GM23338 (cell line): ENCODE measurements at regions not wholly inside any gene's neighbourhood (a gene's known extent, or its start where the extent isn't known, plus 50 kb on each side); places are given as distances from the start of the nearest gene placed in this dataset.

ENCODE experiments used
- ATAC-seq: fragments of 200-7000 bp; cut with Tn5 transposase; 3 replicates; pipeline ENCODE4 v1.9.1; 2020
- DNase-seq: peaks from one replicate; pipeline ENCODE4 v3.0.0-alpha.2; 2015; ENCODE audit warnings: low spot score
- H2AFZ ChIP-seq: fragments of 200-600 bp; sonication (generic); 2 replicates; pipeline ENCODE4 v1.8.0; 2016; ENCODE audit warnings: antibody characterized with exemption, mild to moderate bottlenecking, moderate library complexity
- H3F3A ChIP-seq: fragments of 200-600 bp; sonication (generic); replicated peaks from 2 replicates; pipeline ENCODE4 v1.8.0; 2017; ENCODE audit warnings: antibody characterized with exemption, mixed run types, low read depth
- H3K27ac ChIP-seq: fragments of 200-600 bp; sonication (generic); 2 replicates; pipeline ENCODE4 v1.6.1; 2016; ENCODE audit warnings: low read depth
- H3K27me3 ChIP-seq: fragments of 200-600 bp; sonication (generic); 2 replicates; pipeline ENCODE4 v1.8.0; 2016; ENCODE audit warnings: mild to moderate bottlenecking, mixed run types, moderate library complexity; ENCODE audit not compliant: insufficient read depth
- H3K36me3 ChIP-seq: fragments of 200-600 bp; sonication (generic); 2 replicates; pipeline ENCODE4 v1.8.0; 2016; ENCODE audit warnings: mild to moderate bottlenecking; ENCODE audit not compliant: insufficient read depth
- H3K4me1 ChIP-seq: fragments of 200-600 bp; sonication (generic); 2 replicates; pipeline ENCODE4 v1.8.0; 2016; ENCODE audit warnings: mild to moderate bottlenecking, moderate library complexity; ENCODE audit not compliant: insufficient read depth
- H3K4me2 ChIP-seq: fragments of 200-600 bp; sonication (generic); 2 replicates; pipeline ENCODE4 v1.7.1; 2017; ENCODE audit warnings: mixed run types
- H3K4me3 ChIP-seq: fragments of 200-600 bp; sonication (generic); 2 replicates; pipeline ENCODE4 v1.6.1; 2016; ENCODE audit warnings: mixed run types
- H3K79me2 ChIP-seq: fragments of 200-600 bp; sonication (generic); replicated peaks from 2 replicates; pipeline ENCODE4 v1.8.0; 2017; ENCODE audit warnings: mild to moderate bottlenecking; ENCODE audit not compliant: insufficient read depth
- H3K9me2 ChIP-seq: fragments of 200-600 bp; sonication (generic); 2 replicates; pipeline ENCODE4 v1.8.0; 2017; ENCODE audit not compliant: insufficient read depth
- H4K20me1 ChIP-seq: fragments of 200-600 bp; sonication (generic); replicated peaks from 2 replicates; pipeline ENCODE4 v1.8.0; 2017; ENCODE audit warnings: mild to moderate bottlenecking; ENCODE audit not compliant: insufficient read depth
- H3K27ac Mint-ChIP-seq: 2 replicates; pipeline ENCODE4 v1.8.0; 2020; ENCODE audit warnings: inconsistent platforms, mild to moderate bottlenecking, moderate library complexity, mixed read lengths
- H3K27me3 Mint-ChIP-seq: 3 replicates; pipeline ENCODE4 v1.8.0; 2022; ENCODE audit warnings: low read depth, mild to moderate bottlenecking, moderate library complexity, mixed read lengths, inconsistent platforms; ENCODE audit not compliant: insufficient read depth, poor library complexity
- H3K36me3 Mint-ChIP-seq: 3 replicates; pipeline ENCODE4 v1.8.0; 2021; ENCODE audit warnings: low read depth, mild to moderate bottlenecking, inconsistent platforms, moderate library complexity, mixed read lengths
- H3K4me1 Mint-ChIP-seq: 3 replicates; pipeline ENCODE4 v1.8.0; 2020; ENCODE audit warnings: mild to moderate bottlenecking, inconsistent platforms, mixed read lengths
- H3K4me3 Mint-ChIP-seq: 3 replicates; pipeline ENCODE4 v1.8.0; 2021; ENCODE audit warnings: moderate library complexity, mild to moderate bottlenecking, inconsistent platforms, mixed read lengths
- H3K9me3 Mint-ChIP-seq: 3 replicates; pipeline ENCODE4 v1.8.0; 2020; ENCODE audit warnings: moderate library complexity, mild to moderate bottlenecking, inconsistent platforms, mixed read lengths
- EZH2 ChIP-seq: fragments of 200-600 bp; sonication (generic); IDR thresholded peaks from one replicate; pipeline ENCODE4 v1.8.0; 2017; ENCODE audit warnings: antibody characterized with exemption, mild to moderate bottlenecking, low read depth; ENCODE audit not compliant: unreplicated experiment
- EZH2phosphoT487 ChIP-seq: fragments of 200-600 bp; sonication (generic); IDR thresholded peaks from one replicate; pipeline ENCODE4 v1.8.1; 2018; ENCODE audit warnings: antibody characterized with exemption; ENCODE audit not compliant: unreplicated experiment
- JUNB ChIP-seq: IDR thresholded peaks from one replicate; pipeline ENCODE4 v1.6.1; 2016; ENCODE audit warnings: antibody characterized with exemption; ENCODE audit not compliant: unreplicated experiment
- ZNF114 ChIP-seq: fragments of 250-450 bp; sonication (Bioruptor Pico); IDR thresholded peaks from 2 replicates; pipeline ENCODE4 v1.5.0; 2020; ENCODE audit warnings: mild to moderate bottlenecking, moderate library complexity
- TF ChIP-seq, protein P1 (sequence below): fragments of 250-450 bp; sonication (Bioruptor Pico); IDR thresholded peaks from 2 replicates; pipeline ENCODE4 v1.5.0; 2020; ENCODE audit warnings: mild to moderate bottlenecking, moderate library complexity

- H3K36me3 Mint-ChIP-seq = no peaks in the 10 kb centered on the region
- DNase-seq (no peak), ATAC-seq (no peak)
- no peaks in the 10 kb centered on the region for H3K27me3 Mint-ChIP-seq
- H3K4me1 Mint-ChIP-seq = peaks cover 3% of the 10 kb centered on the region; the same call in 1 of the 3 replicates
- Histone ChIP-seq H3K4me3 (no peak overlapping the region), H3K9me2 (no peaks in the 10 kb centered on the region), H3K79me2 (no peaks in the 10 kb centered on the region), H3K4me2 (no peak overlapping the region), H2AFZ (no peak overlapping the region), H3K4me1 (no peaks in the 10 kb centered on the region), H3K27ac (no peak overlapping the region), H3K27me3 (no peaks in the 10 kb centered on the region), H3F3A (no peaks in the 10 kb centered on the region), H3K36me3 (no peaks in the 10 kb centered on the region; the same call in 1 of the 2 replicates), H4K20me1 (no peaks in the 10 kb centered on the region)
- H3K27ac Mint-ChIP-seq = no peak overlapping the region
- no peak overlapping the region for H3K4me3 Mint-ChIP-seq
- H3K9me3 Mint-ChIP-seq = peaks cover 8% of the 10 kb centered on the region; the same call in 1 of the 3 replicates
- TF ChIP-seq ZNF114 (CRISPR knock-in tag) (no peak), EZH2phosphoT487 (no peak)
- TF ChIP-seq, protein P1, sequence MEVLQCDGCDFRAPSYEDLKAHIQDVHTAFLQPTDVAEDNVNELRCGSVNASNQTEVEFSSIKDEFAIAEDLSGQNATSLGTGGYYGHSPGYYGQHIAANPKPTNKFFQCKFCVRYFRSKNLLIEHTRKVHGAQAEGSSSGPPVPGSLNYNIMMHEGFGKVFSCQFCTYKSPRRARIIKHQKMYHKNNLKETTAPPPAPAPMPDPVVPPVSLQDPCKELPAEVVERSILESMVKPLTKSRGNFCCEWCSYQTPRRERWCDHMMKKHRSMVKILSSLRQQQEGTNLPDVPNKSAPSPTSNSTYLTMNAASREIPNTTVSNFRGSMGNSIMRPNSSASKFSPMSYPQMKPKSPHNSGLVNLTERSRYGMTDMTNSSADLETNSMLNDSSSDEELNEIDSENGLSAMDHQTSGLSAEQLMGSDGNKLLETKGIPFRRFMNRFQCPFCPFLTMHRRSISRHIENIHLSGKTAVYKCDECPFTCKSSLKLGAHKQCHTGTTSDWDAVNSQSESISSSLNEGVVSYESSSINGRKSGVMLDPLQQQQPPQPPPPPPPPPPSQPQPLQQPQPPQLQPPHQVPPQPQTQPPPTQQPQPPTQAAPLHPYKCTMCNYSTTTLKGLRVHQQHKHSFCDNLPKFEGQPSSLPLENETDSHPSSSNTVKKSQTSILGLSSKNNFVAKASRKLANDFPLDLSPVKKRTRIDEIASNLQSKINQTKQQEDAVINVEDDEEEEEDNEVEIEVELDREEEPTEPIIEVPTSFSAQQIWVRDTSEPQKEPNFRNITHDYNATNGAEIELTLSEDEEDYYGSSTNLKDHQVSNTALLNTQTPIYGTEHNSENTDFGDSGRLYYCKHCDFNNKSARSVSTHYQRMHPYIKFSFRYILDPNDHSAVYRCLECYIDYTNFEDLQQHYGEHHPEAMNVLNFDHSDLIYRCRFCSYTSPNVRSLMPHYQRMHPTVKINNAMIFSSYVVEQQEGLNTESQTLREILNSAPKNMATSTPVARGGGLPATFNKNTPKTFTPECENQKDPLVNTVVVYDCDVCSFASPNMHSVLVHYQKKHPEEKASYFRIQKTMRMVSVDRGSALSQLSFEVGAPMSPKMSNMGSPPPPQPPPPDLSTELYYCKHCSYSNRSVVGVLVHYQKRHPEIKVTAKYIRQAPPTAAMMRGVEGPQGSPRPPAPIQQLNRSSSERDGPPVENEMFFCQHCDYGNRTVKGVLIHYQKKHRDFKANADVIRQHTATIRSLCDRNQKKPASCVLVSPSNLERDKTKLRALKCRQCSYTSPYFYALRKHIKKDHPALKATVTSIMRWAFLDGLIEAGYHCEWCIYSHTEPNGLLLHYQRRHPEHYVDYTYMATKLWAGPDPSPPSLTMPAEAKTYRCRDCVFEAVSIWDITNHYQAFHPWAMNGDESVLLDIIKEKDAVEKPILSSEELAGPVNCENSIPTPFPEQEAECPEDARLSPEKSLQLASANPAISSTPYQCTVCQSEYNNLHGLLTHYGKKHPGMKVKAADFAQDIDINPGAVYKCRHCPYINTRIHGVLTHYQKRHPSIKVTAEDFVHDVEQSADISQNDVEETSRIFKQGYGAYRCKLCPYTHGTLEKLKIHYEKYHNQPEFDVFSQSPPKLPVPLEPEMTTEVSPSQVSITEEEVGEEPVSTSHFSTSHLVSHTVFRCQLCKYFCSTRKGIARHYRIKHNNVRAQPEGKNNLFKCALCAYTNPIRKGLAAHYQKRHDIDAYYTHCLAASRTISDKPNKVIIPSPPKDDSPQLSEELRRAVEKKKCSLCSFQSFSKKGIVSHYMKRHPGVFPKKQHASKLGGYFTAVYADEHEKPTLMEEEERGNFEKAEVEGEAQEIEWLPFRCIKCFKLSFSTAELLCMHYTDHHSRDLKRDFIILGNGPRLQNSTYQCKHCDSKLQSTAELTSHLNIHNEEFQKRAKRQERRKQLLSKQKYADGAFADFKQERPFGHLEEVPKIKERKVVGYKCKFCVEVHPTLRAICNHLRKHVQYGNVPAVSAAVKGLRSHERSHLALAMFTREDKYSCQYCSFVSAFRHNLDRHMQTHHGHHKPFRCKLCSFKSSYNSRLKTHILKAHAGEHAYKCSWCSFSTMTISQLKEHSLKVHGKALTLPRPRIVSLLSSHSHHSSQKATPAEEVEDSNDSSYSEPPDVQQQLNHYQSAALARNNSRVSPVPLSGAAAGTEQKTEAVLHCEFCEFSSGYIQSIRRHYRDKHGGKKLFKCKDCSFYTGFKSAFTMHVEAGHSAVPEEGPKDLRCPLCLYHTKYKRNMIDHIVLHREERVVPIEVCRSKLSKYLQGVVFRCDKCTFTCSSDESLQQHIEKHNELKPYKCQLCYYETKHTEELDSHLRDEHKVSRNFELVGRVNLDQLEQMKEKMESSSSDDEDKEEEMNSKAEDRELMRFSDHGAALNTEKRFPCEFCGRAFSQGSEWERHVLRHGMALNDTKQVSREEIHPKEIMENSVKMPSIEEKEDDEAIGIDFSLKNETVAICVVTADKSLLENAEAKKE (CRISPR knock-in tag) = no peak
Measured at GRCh38 chr20:22474224-22474623, 110.1 kb downstream of the FOXA2 start.

GRCh38 chr20:22473293-22473692, 111.1 kb downstream of the FOXA2 start:
- peak; percentile 42 for DNase-seq
- H3K4me2 ChIP-seq = no peak overlapping the region
- no peak overlapping the region for H3K27ac ChIP-seq
- ATAC-seq = no peak
- no peak overlapping the region for H2AFZ ChIP-seq
- H3K36me3 ChIP-seq = no peaks in the 10 kb centered on the region
- Mint-ChIP-seq H3K4me3 (no peak overlapping the region), H3K27ac (no peak overlapping the region), H3K27me3 (no peaks in the 10 kb centered on the region), H3K9me3 (peaks cover 7% of the 10 kb centered on the region; the same call in 1 of the 3 replicates), H3K4me1 (peaks cover 3% of the 10 kb centered on the region; the same call in 1 of the 3 replicates), H3K36me3 (no peaks in the 10 kb centered on the region)
- no peak overlapping the region for H3K4me3 ChIP-seq
- no peaks in the 10 kb centered on the region for H3K4me1 ChIP-seq
- no peak for TF ChIP-seq JUNB
- no peak for TF ChIP-seq EZH2
- TF ChIP-seq, protein P1 (CRISPR knock-in tag) = no peak
- TF ChIP-seq ZNF114 (CRISPR knock-in tag) = no peak
- no peaks in the 10 kb centered on the region for H3K27me3 ChIP-seq
- no peaks in the 10 kb centered on the region for H3K9me2 ChIP-seq
- H3F3A ChIP-seq = no peaks in the 10 kb centered on the region
- H3K79me2 ChIP-seq = no peaks in the 10 kb centered on the region
- no peaks in the 10 kb centered on the region for H4K20me1 ChIP-seq
